ENCODE measurements at regions not wholly inside any gene's neighbourhood (a gene's known extent, or its start where the extent isn't known, plus 50 kb on each side); places are given as distances from the start of the nearest gene placed in this dataset.

GRCh38 chr9:91102269-91102668 is 259.4 kb downstream of the AUH start:
- no peak for DNase-seq

- DNase-seq: no peak
Observed at GRCh38 chr9:91103931-91104330, 257.8 kb downstream of the AUH start.

GRCh38 chr9:91106415-91107081 is 255.2 kb downstream of the AUH start:
- no peak for DNase-seq

- DNase-seq: no peak
Observed at GRCh38 chr9:91111226-91111625, 250.5 kb downstream of the AUH start.

GRCh38 chr9:91111876-91112275 is 249.8 kb downstream of the AUH start:
- DNase-seq: no peak

GRCh38 chr9:91113016-91113415 is 248.7 kb downstream of the AUH start:
- DNase-seq: no peak

- no peak for DNase-seq
Observed at GRCh38 chr9:91114450-91114849, 247.3 kb downstream of the AUH start.

GRCh38 chr9:91116211-91116610 is 245.5 kb downstream of the AUH start:
- DNase-seq: no peak

- no peak for DNase-seq
Observed at GRCh38 chr9:91116711-91117110, 245.0 kb downstream of the AUH start.

GRCh38 chr9:91117474-91117891 is 244.2 kb downstream of the AUH start:
- no peak for DNase-seq

- peak; percentile 34 for DNase-seq
Observed at GRCh38 chr9:91117959-91118703, 243.6 kb downstream of the AUH start.

- no peak for DNase-seq
Observed at GRCh38 chr9:91118704-91119025, 243.1 kb downstream of the AUH start.

- no peak for DNase-seq
Observed at GRCh38 chr9:91119142-91119541, 242.6 kb downstream of the AUH start.

- DNase-seq: no peak
Observed at GRCh38 chr9:91119679-91120078, 242.0 kb downstream of the AUH start.

GRCh38 chr9:91120200-91120599 is 241.5 kb downstream of the AUH start:
- DNase-seq: no peak

GRCh38 chr9:91122755-91123154 is 239.0 kb downstream of the AUH start:
- DNase-seq: no peak

GRCh38 chr9:91126761-91127445 is 234.8 kb downstream of the AUH start:
- DNase-seq: no peak

- no peak for DNase-seq
Observed at GRCh38 chr9:91127653-91128052, 234.1 kb downstream of the AUH start.

GRCh38 chr9:91130796-91131318 is 230.9 kb downstream of the AUH start:
- no peak for DNase-seq

GRCh38 chr9:91131433-91131839 is 230.3 kb downstream of the AUH start:
- peak; percentile 56 for DNase-seq

GRCh38 chr9:91132576-91133073 is 229.1 kb downstream of the AUH start:
- DNase-seq: no peak

- DNase-seq: no peak
Observed at GRCh38 chr9:91134608-91135007, 227.1 kb downstream of the AUH start.

GRCh38 chr9:91137391-91137790 is 224.3 kb downstream of the AUH start:
- DNase-seq: no peak

GRCh38 chr9:91138760-91139159 is 223.0 kb downstream of the AUH start:
- no peak for DNase-seq

Data from CD4-positive, alpha-beta T cell treated with Interferon gamma for 1 hour (primary cell).